ENCODE measurements at regions not wholly inside any gene's neighbourhood (a gene's known extent, or its start where the extent isn't known, plus 50 kb on each side); places are given as distances from the start of the nearest gene placed in this dataset.

- H3K4me3 ChIP-seq = no peak overlapping the region
- H3K36me3 ChIP-seq = no peaks in the 10 kb centered on the region
- no peak for DNase-seq (ENCODE audit: low read depth in 1 of 2, low spot score in 2 of 2)
- no peaks in the 10 kb centered on the region for H3K9me3 ChIP-seq (replicated peaks)
- H3K27ac ChIP-seq = no peak overlapping the region
- no peaks in the 10 kb centered on the region for H3K27me3 ChIP-seq (replicated peaks)
- no peaks in the 10 kb centered on the region for H3K4me1 ChIP-seq (replicated peaks)
Observed at GRCh38 chr1:199335496-199335895, 692.0 kb upstream of the NR5A2 start.

DNA sequence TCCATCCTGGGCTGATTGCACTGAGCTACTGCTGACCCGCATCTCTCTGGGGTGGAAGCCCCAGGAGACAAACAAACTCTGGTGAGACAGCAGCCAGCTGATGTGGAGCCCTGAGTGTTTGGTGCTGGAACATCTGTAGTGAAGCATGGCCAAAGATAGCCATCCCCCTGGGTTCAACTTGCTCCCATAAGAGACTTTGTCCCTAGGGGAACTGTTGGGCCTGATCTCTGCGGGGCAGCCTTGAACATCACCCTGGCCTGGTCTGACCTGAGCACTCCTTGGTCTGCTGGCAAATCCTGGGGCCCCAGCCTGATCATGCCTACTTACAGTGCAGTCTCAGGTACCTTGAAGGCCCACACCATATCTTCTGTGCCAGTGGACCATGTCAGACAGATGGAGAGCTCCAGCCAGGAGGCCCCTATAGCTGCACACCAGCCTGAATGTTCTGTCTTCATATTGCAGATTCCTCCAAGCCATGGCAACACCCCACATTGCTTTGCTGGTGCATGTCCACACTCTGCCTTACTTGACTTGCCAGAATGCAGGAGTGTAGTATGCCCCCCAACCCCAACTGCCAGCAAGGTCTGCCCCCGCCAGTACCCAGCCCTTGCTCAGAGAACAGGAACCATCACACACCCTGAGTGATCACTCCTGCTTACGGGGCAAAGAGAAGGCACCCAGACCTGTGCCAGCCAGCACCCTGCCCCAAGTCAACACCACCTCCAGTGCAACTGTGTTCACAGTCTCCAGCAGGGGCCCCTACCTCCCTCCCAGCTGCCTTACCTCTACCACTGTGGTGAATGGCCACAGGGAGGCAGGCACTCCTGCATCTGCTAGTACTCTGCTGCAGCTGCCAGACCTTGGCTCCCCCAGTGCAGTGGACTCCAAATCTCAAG, 690.5 kb upstream of the NR5A2 start:
- DNase-seq (ENCODE audit: low read depth in 1 of 2, low spot score in 2 of 2) = no peak
- H3K36me3 ChIP-seq = no peaks in the 10 kb centered on the region
- H3K27ac ChIP-seq = no peak overlapping the region
- H3K27me3 ChIP-seq (replicated peaks) = no peaks in the 10 kb centered on the region
- H3K9me3 ChIP-seq (replicated peaks) = no peaks in the 10 kb centered on the region
- no peak overlapping the region for H3K4me3 ChIP-seq
- H3K4me1 ChIP-seq (replicated peaks) = no peaks in the 10 kb centered on the region

DNA sequence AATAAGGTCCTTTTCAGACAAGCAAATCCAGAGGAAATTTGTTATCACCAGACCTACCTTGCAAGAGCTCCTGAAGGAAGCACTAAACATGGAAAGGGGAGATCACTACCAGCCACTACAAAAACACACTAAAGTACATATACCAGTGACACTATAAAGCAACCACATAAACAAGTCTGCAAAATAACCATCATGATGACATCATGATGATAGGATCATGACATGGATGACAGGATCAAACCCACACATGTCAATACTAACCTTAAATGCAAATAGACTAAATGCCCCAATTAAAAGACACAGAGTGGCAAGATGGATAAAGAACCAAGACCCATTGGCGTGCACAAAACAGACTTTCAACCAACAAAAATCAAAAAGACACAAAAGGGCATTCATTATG, 688.8 kb upstream of the NR5A2 start:
- Histone ChIP-seq H3K27ac (no peak overlapping the region), H3K4me1 (replicated peaks) (no peaks in the 10 kb centered on the region), H3K4me3 (no peak overlapping the region), H3K36me3 (no peaks in the 10 kb centered on the region), H3K9me3 (replicated peaks) (no peaks in the 10 kb centered on the region), H3K27me3 (replicated peaks) (no peaks in the 10 kb centered on the region)
- DNase-seq (ENCODE audit: low read depth in 1 of 2, low spot score in 2 of 2) = no peak

- no peaks in the 10 kb centered on the region for H3K36me3 ChIP-seq
- H3K27ac ChIP-seq = no peak overlapping the region
- no peaks in the 10 kb centered on the region for H3K4me1 ChIP-seq (replicated peaks)
- H3K27me3 ChIP-seq (replicated peaks) = no peaks in the 10 kb centered on the region
- H3K4me3 ChIP-seq = no peak overlapping the region
- no peaks in the 10 kb centered on the region for H3K9me3 ChIP-seq (replicated peaks)
- no peak for DNase-seq (ENCODE audit: low read depth in 1 of 2, low spot score in 2 of 2)
Observed at GRCh38 chr1:199352351-199352750, 675.2 kb upstream of the NR5A2 start.

GRCh38 chr1:199353906-199354305, 673.6 kb upstream of the NR5A2 start:
- no peak overlapping the region for H3K27ac ChIP-seq
- H3K9me3 ChIP-seq (replicated peaks) = no peaks in the 10 kb centered on the region
- H3K27me3 ChIP-seq (replicated peaks) = no peaks in the 10 kb centered on the region
- no peak overlapping the region for H3K4me3 ChIP-seq
- DNase-seq (ENCODE audit: low read depth in 1 of 2, low spot score in 2 of 2) = no peak
- H3K4me1 ChIP-seq (replicated peaks) = no peaks in the 10 kb centered on the region
- no peaks in the 10 kb centered on the region for H3K36me3 ChIP-seq

DNA sequence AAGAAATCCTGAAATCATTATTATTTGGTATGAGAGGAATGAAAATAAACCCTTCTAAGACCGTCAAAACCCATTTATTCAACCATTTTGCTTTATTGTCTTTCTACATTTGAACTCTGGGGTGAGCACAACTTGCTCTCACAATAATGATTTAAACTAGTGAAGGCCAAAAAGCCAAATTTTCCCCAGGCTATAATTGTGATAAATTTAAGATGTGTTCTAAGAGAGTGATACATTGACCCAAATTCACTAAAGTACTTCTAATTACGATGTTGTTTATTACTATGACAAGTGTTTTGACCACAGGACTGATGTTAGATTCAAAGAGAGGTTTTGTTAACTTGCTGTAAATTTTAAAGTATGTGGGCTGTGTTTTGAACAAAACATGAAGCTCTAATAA, 670.9 kb upstream of the NR5A2 start:
- no peak for DNase-seq (ENCODE audit: low read depth in 1 of 2, low spot score in 2 of 2)
- Histone ChIP-seq H3K9me3 (replicated peaks) (no peaks in the 10 kb centered on the region), H3K27ac (no peak overlapping the region), H3K4me1 (replicated peaks) (no peaks in the 10 kb centered on the region), H3K4me3 (no peak overlapping the region), H3K36me3 (no peaks in the 10 kb centered on the region), H3K27me3 (replicated peaks) (no peaks in the 10 kb centered on the region)

DNA sequence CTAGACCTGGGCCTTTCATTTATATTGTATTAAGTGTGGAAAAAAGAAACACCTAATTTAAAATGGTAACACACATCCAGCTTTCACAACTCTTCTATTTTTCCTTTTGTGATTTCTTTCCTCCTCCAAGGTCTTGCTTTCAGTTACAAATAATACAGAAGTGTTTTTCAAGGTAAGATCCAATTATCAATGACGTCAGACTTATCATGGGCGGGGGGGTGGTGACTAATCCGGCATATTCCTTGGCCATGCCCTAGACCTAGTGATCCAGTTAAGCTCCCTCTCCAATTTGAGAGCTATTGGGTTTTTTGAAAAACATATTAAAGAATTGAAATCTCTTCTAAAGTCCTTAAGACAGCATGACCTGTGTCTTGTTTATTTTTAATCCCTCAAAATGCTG, 669.9 kb upstream of the NR5A2 start:
- DNase-seq (ENCODE audit: low read depth in 1 of 2, low spot score in 2 of 2) = no peak
- Histone ChIP-seq H3K9me3 (replicated peaks) (no peaks in the 10 kb centered on the region), H3K27me3 (replicated peaks) (no peaks in the 10 kb centered on the region), H3K4me3 (no peak overlapping the region), H3K36me3 (no peaks in the 10 kb centered on the region), H3K4me1 (replicated peaks) (no peaks in the 10 kb centered on the region), H3K27ac (no peak overlapping the region)

DNA sequence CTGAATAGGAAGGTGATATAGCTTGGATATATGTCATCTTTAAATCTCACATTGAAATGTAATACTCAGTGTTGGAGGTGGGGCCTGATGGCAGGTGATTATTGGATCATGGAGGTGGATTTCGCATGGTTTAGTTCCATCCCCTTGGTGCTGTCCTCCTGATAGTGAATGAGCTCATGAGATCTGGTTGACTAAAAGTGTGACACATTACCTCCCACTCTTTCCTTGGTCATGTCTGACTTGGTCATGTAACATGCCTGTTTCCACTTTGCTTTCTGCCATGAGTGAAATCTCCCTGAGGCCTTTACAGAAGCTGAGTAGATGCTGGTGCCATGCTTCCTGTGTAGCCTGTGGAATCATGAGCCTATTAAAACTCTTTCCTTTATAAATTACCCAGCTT, 664.5 kb upstream of the NR5A2 start:
- H3K4me1 ChIP-seq (replicated peaks) = no peaks in the 10 kb centered on the region
- no peaks in the 10 kb centered on the region for H3K36me3 ChIP-seq
- no peaks in the 10 kb centered on the region for H3K27me3 ChIP-seq (replicated peaks)
- H3K9me3 ChIP-seq (replicated peaks) = no peaks in the 10 kb centered on the region
- no peak overlapping the region for H3K4me3 ChIP-seq
- no peak overlapping the region for H3K27ac ChIP-seq
- DNase-seq (ENCODE audit: low read depth in 1 of 2, low spot score in 2 of 2) = no peak

DNA sequence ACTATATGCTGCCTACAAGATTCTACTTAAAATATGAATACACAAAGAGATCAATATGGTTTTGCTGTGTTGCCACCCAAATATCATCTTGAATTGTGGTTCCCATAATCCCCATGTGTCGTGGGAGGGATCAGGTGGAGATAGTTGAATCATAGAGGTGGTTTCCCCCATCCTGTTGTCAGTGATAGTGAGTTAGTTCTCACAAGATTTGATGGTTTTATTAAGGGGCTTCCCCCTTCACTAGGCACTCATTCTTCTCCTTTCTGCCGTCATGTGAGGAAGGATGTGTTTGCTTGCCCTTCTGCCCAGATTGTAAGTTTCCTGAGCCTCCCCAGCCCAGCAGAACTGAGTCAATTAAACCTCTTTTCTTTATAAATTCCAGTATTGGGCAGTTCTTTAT, 654.4 kb upstream of the NR5A2 start:
- H3K9me3 ChIP-seq (replicated peaks) = no peaks in the 10 kb centered on the region; the same call in 1 of the 2 replicates
- no peak overlapping the region for H3K4me3 ChIP-seq
- H3K27me3 ChIP-seq (replicated peaks) = no peaks in the 10 kb centered on the region
- no peaks in the 10 kb centered on the region for H3K36me3 ChIP-seq
- no peak for DNase-seq (ENCODE audit: low read depth in 1 of 2, low spot score in 2 of 2)
- H3K27ac ChIP-seq = no peak overlapping the region
- no peaks in the 10 kb centered on the region for H3K4me1 ChIP-seq (replicated peaks)

DNA sequence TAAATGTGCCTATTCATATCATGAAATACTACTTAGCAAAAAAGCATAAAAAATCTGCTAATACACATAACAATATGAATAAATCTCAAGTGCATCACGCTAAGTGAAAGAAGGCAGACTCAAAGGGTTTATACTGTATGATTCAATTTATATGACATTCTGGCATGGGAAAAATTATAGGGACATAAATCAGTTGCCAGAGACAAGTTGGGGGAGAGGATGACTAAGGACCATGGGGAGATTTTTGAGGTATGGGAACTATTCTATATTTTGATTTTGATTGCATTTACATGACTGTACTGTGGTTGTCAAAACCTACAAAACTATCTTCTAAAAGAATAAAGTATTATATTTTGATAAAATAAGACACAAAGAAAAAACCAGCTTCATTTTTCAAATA, 650.3 kb upstream of the NR5A2 start:
- Histone ChIP-seq H3K36me3 (no peaks in the 10 kb centered on the region), H3K4me1 (replicated peaks) (no peaks in the 10 kb centered on the region), H3K27ac (no peak overlapping the region), H3K9me3 (replicated peaks) (no peaks in the 10 kb centered on the region; the same call in 1 of the 2 replicates), H3K27me3 (replicated peaks) (no peaks in the 10 kb centered on the region), H3K4me3 (no peak overlapping the region)
- DNase-seq (ENCODE audit: low read depth in 1 of 2, low spot score in 2 of 2) = no peak

GRCh38 chr1:199383793-199384192, 643.7 kb upstream of the NR5A2 start:
- Histone ChIP-seq H3K9me3 (replicated peaks) (no peaks in the 10 kb centered on the region), H3K4me3 (no peak overlapping the region), H3K27me3 (replicated peaks) (no peaks in the 10 kb centered on the region), H3K27ac (no peak overlapping the region), H3K4me1 (replicated peaks) (no peaks in the 10 kb centered on the region), H3K36me3 (no peaks in the 10 kb centered on the region)
- no peak for DNase-seq (ENCODE audit: low read depth in 1 of 2, low spot score in 2 of 2)

GRCh38 chr1:199394856-199395255, 632.7 kb upstream of the NR5A2 start:
- no peak overlapping the region for H3K27ac ChIP-seq
- no peaks in the 10 kb centered on the region for H3K9me3 ChIP-seq (replicated peaks)
- no peaks in the 10 kb centered on the region for H3K4me1 ChIP-seq (replicated peaks)
- DNase-seq (ENCODE audit: low read depth in 1 of 2, low spot score in 2 of 2) = no peak
- no peak overlapping the region for H3K4me3 ChIP-seq
- no peaks in the 10 kb centered on the region for H3K36me3 ChIP-seq
- H3K27me3 ChIP-seq (replicated peaks) = no peaks in the 10 kb centered on the region

GRCh38 chr1:199396456-199396855, 631.1 kb upstream of the NR5A2 start:
- no peak for DNase-seq (ENCODE audit: low read depth in 1 of 2, low spot score in 2 of 2)

DNA sequence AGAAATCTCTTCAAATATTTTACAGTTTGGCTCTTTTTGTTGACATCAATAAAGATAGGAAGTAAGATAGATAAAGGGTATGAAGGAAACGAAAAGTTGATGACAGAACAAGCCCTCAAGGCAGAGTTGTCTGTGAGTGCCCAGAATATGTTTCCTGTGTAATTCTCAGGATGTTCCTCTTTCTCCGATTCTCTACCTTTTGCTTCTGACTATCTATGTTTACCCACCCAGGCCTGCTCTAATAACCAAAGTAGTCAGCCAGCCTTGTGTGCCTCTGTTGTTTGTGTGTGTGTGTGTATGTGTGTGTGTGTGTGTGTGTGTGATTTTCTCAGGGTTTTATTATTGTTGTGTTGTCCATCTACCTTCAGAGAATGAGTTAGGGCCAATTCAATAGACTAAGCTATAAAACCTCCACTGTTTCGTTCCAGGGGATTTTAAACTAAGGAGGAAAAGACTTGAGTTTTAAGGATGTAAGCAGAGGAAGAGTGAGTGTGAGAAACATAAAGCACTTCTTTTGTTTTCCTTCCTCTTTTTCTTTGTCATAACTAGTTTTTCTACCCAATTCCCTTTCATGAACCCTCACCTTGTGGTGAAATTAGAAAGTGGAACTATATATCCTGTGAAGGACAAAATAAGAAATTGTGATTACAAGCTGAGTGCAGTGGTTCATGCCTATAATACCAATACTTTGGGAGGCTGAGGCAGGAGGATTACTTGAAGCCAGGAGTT, 627.4 kb upstream of the NR5A2 start:
- Histone ChIP-seq H3K27me3 (replicated peaks) (0 out of 2 replicates have a peak, but pooled peaks cover 3% of the 10 kb centered on the region), H3K27ac (no peak overlapping the region), H3K4me1 (replicated peaks) (no peaks in the 10 kb centered on the region), H3K9me3 (replicated peaks) (no peaks in the 10 kb centered on the region), H3K36me3 (no peaks in the 10 kb centered on the region), H3K4me3 (no peak overlapping the region)
- no peak for DNase-seq (ENCODE audit: low read depth in 1 of 2, low spot score in 2 of 2)

More at GRCh38 chr1:199396456-199396855, 631.1 kb upstream of the NR5A2 start:
- no peaks in the 10 kb centered on the region for H3K4me1 ChIP-seq (replicated peaks)
- no peaks in the 10 kb centered on the region for H3K27me3 ChIP-seq (replicated peaks)
- no peaks in the 10 kb centered on the region for H3K9me3 ChIP-seq (replicated peaks)
- no peak overlapping the region for H3K27ac ChIP-seq
- no peaks in the 10 kb centered on the region for H3K36me3 ChIP-seq
- H3K4me3 ChIP-seq = no peak overlapping the region
